ENCODE measurements at regions not wholly inside any gene's neighbourhood (a gene's known extent, or its start where the extent isn't known, plus 50 kb on each side); places are given as distances from the start of the nearest gene placed in this dataset.

GRCh38 chr10:130897815-130898214 is 413.7 kb downstream of the TCERG1L start:
- TF ChIP-seq, protein P1, sequence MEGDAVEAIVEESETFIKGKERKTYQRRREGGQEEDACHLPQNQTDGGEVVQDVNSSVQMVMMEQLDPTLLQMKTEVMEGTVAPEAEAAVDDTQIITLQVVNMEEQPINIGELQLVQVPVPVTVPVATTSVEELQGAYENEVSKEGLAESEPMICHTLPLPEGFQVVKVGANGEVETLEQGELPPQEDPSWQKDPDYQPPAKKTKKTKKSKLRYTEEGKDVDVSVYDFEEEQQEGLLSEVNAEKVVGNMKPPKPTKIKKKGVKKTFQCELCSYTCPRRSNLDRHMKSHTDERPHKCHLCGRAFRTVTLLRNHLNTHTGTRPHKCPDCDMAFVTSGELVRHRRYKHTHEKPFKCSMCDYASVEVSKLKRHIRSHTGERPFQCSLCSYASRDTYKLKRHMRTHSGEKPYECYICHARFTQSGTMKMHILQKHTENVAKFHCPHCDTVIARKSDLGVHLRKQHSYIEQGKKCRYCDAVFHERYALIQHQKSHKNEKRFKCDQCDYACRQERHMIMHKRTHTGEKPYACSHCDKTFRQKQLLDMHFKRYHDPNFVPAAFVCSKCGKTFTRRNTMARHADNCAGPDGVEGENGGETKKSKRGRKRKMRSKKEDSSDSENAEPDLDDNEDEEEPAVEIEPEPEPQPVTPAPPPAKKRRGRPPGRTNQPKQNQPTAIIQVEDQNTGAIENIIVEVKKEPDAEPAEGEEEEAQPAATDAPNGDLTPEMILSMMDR (IDR thresholded peaks at IDR 0.05; ENCODE audit: insufficient read depth, low read length) = no peak
- TF ChIP-seq POLR2AphosphoS5 (IDR thresholded peaks at IDR 0.05; ENCODE audit: low read depth) (no peak), GABPA (IDR thresholded peaks at IDR 0.05; ENCODE audit: low read depth) (no peak), SPI1 (IDR thresholded peaks at IDR 0.05; ENCODE audit: borderline replicate concordance, low read depth) (no peak)
